ENCODE measurements at regions not wholly inside any gene's neighbourhood (a gene's known extent, or its start where the extent isn't known, plus 50 kb on each side); places are given as distances from the start of the nearest gene placed in this dataset.
"Not testable (repeated sequence)": the region's sequence is repeated elsewhere in the genome, so short reads cannot be mapped to it uniquely, and the experiment has no call there.

- no peak for DNase-seq
These were observed 184.4 kb downstream of the FCRL5 start for GRCh38 chr1:157367870-157368269.

GRCh38 chr1:157367091-157367739, 185.1 kb downstream of the FCRL5 start:
- DNase-seq, result no peak

GRCh38 chr1:157364612-157365011, 187.7 kb downstream of the FCRL5 start:
- no peak for DNase-seq

- peak; percentile 35 for DNase-seq
These were observed 188.6 kb downstream of the FCRL5 start for GRCh38 chr1:157363660-157364140.

GRCh38 chr1:157360023-157360390, 192.3 kb downstream of the FCRL5 start:
- DNase-seq, result no peak

- DNase-seq, result no peak
These were observed 192.8 kb downstream of the FCRL5 start for GRCh38 chr1:157359314-157360022.

- no peak for DNase-seq
These were observed 195.2 kb downstream of the FCRL5 start for GRCh38 chr1:157357111-157357510.

GRCh38 chr1:157356601-157357000, 195.7 kb downstream of the FCRL5 start:
- no peak for DNase-seq

GRCh38 chr1:157353546-157353945, 198.8 kb downstream of the FCRL5 start:
- DNase-seq, result no peak

- no peak for DNase-seq
These were observed 199.4 kb downstream of the FCRL5 start for GRCh38 chr1:157352817-157353408.

GRCh38 chr1:157352216-157352615, 200.1 kb downstream of the FCRL5 start:
- no peak for DNase-seq

GRCh38 chr1:157351800-157352199, 200.5 kb downstream of the FCRL5 start:
- DNase-seq, result not testable (repeated sequence)

GRCh38 chr1:157348538-157349480, 203.5 kb downstream of the FCRL5 start:
- no peak for DNase-seq

GRCh38 chr1:157347506-157347905, 204.8 kb downstream of the FCRL5 start:
- no peak for DNase-seq

GRCh38 chr1:157337785-157338184, 199.6 kb upstream of the ETV3 start:
- DNase-seq, result not testable (repeated sequence)

- DNase-seq, result no peak
These were observed 196.9 kb upstream of the ETV3 start for GRCh38 chr1:157335056-157335455.

GRCh38 chr1:157334041-157334440, 195.8 kb upstream of the ETV3 start:
- DNase-seq, result no peak

GRCh38 chr1:157330177-157330576, 192.0 kb upstream of the ETV3 start:
- not testable (repeated sequence) for DNase-seq

GRCh38 chr1:157328120-157328519, 189.9 kb upstream of the ETV3 start:
- not testable (repeated sequence) for DNase-seq

GRCh38 chr1:157326173-157326859, 188.1 kb upstream of the ETV3 start:
- no peak for DNase-seq

GRCh38 chr1:157325220-157325619, 187.0 kb upstream of the ETV3 start:
- no peak for DNase-seq

- not testable (repeated sequence) for DNase-seq
These were observed 183.8 kb upstream of the ETV3 start for GRCh38 chr1:157321972-157322371.

All from activated CD4-positive, alpha-beta T cell treated with anti-CD3 and anti-CD28 coated beads, Interleukin-10, Interleukin-2, amounts not matched to agents 100 ng/mL and 50 ng/mL, durations not matched to agents 16 hours and 8 hours (primary cell).